Islet of Langerhans (tissue), 1 donor: ENCODE measurements at regions not wholly inside any gene's neighbourhood (a gene's known extent, or its start where the extent isn't known, plus 50 kb on each side); places are given as distances from the start of the nearest gene placed in this dataset.
"Not testable (repeated sequence)": the region's sequence is repeated elsewhere in the genome, so short reads cannot be mapped to it uniquely, and the experiment has no call there.

Experiments used
- FAIRE-seq: peaks from one replicate; lab custom pipeline; 2011; peaks lifted over from hg19 to GRCh38; lab: Jason Lieb, UNC

DNA sequence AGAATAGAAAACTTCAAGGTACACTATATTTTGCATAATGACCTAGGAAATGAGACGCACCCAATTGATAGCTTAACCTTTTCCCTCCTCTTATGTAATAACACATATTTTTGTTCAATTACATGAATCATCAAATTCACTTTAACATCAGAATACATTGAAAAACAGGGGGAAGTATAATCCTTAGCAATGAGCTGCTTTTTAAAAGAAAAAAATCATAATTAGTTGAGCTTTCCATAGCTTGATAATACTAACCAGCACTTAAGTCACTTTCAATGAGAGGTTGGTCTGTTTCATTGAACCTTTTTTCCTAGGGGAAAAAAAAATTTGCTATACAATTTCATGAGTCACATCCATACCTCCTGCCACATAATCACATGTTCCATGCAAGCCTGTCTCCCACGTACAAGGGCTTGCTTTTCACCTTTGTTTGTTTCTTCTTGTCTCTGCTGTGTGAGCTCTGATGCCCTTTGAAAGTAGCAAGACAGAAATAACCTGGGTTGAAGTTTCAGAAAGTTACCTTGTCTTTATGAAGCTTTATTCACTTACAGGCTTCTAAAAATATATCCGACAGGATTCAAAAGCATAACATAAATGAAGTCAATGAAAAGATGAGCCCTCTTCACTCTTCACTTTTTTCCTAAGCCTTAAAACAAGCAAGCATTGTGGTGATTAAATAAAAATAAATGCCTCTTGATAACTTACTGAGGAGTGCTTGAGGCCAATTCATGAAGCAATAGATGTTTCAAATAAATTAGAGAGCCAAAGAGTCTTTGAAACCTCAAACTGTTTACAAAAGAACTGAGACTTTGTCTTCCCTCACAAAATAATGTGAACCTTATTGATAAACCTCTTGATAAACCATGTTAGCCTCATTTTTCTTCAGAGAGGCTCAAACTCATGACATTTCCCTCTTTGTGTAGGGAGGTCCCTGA is 108.5 kb downstream of the FEM1C start:
- no peak for FAIRE-seq

DNA sequence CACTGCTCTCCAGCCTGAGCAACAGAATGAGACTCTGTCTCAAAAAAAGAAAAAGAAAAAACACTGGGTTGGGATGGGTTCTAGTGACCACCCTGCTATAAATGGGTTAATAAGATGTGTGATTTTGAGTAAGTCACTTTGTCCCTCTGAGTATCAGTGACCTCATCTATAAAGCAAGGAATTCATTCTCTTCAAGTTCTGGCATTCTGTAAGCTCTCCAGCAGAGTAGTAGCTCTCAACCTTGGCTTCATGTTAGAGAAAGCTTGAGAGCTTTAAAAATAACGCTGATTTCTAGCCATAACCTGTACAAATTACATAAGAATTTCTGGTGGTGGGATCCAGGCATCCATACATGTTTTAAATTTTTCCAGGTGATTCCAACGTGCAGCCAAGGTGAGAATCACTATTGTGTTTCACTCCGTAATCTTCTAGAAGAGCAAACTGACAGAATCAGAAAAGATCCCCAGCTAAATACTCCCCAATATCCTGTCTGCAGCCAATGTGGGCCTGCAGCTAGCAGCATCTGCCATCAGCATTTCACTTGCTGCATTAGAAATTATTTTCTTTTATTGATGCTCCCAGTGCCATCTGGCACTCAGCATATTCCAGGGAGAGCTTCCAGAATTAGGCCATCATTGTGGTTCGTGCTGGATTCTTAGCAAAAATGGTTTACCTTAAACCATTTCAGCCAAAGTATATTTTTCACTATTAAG is 109.4 kb downstream of the FEM1C start:
- no peak for FAIRE-seq

- no peak for FAIRE-seq
Measured at GRCh38 chr5:115433918-115434317, 110.7 kb downstream of the FEM1C start.

- peak; percentile 17 for FAIRE-seq
Measured at GRCh38 chr5:115432691-115433090, 111.9 kb downstream of the FEM1C start.

DNA sequence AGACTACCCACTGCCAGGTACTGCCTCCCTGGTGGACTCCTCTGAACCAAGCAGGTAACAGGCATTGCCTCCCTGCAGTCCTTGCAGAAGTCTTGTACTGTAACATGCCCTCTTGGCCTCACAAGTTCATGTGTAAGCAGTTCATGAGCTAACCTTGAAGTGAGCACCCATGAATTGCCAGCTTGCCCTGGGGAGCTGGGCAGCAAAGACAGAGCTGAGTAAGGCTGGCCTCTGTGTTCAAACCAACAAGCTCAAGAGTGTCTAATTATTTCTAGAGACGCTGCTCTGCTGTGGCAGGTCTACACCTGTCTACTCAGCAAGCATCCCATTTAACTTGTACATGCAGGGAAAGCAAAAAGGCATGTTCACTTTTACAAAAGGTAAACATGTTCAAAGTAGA is 113.5 kb downstream of the FEM1C start:
- no peak for FAIRE-seq

GRCh38 chr5:115430374-115430773 is 114.2 kb downstream of the FEM1C start:
- FAIRE-seq = no peak

DNA sequence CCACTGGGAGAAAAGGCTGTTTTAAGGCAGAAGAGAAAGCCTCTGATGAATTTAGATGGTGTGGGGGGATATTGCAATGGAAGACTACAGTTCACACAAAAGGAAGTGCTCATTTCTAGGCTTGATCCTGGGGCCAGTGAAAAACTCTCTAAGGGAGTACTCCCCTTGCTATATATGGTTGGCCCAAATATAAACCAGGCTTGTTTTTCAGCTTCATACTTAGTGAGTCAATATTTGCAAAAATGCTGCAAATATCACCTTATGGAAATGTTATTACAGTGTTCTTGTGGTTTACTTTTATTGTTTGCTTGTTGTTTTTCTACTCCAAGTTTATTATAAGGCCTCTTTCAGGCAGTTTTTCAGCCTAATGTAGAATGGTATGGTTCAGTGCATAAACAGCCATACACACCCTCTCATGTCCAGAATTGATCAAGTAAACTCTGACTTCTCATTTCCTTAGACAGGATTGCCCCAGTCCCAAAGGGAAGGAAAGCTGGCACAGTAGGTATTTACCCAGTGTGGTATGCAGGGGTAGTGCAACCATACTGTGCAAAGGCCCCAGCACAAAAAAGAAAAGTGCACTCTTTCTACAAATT is 115.1 kb downstream of the FEM1C start:
- no peak for FAIRE-seq

DNA sequence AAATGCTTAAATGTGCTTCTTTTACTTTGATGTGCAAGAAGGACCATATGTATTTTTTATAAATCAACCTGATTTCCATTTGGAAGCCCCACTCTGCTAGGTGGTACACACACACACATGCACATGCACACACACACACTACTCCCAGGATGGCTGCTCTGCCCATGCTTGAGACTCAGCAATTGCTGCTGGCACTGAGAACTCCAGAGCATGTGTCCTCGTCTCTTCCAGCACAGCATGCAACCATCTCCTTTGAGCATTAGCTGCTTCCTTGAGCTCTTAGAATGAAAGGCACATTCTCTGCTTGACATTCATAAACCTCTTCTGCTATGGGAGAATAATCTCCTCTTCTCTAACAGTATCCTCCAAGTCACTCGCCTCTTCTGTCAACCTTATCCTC is 115.9 kb downstream of the FEM1C start:
- no peak for FAIRE-seq

GRCh38 chr5:115428248-115428647 is 116.3 kb downstream of the FEM1C start:
- FAIRE-seq = no peak

GRCh38 chr5:115424446-115424845 is 120.1 kb downstream of the FEM1C start:
- no peak for FAIRE-seq

DNA sequence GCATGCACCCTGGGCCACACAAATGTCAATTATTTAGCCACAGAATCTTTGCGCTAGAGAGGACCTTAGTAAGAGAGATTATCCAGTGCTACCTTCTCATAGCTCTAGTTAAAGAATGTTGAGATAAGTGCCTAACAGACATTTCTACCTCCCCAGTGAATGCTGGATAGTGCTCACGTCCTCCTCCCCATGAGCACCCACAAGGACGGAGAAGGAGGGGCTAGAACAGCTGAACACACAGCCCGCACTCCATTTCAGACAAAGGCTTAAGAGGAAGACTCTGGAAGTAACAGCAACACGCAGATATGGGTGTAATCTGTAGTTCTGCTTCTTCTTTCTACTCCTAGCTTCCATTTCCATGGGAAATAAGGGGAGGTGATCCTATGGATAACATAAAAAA is 120.5 kb downstream of the FEM1C start:
- no peak for FAIRE-seq

DNA sequence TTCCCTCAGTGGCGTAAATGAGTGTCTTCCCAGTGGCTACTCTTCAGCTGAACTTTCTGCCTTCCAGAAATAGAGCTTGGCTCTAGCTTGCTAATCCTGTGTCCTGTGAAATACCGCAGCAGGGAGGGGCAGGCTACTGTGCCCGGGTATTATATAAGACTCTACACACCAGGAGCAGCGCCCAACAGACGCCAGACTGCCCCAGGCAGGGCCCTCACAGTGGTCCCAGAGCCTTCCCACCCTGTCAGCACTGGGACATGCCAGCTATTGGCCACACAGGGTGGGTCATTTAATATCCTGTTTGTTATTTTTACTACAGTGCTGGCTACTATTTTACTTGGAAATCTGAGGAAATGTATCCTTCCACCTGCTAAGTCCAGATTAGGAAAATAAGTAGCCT is 121.0 kb downstream of the FEM1C start:
- FAIRE-seq = no peak

- no peak for FAIRE-seq
Measured at GRCh38 chr5:115423051-115423450, 121.5 kb downstream of the FEM1C start.

DNA sequence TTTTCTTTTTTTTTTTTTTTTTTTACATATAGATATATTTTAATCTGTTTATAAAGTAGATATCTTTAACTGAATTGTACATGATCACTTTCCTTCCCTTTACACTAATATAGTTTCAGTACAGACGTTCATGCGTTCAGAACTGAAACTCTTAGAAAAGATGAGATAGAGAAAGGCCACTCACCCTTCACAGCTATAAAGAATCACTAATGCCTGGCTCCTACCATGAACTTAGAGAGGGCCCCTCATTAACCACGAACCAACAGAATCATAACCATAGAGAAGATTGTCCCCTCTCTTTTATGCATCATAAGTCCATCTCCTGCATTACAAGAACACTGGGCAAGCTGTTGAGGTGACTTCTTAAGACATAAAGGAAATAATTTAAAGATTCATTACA is 123.8 kb downstream of the FEM1C start:
- not testable (repeated sequence) for FAIRE-seq

DNA sequence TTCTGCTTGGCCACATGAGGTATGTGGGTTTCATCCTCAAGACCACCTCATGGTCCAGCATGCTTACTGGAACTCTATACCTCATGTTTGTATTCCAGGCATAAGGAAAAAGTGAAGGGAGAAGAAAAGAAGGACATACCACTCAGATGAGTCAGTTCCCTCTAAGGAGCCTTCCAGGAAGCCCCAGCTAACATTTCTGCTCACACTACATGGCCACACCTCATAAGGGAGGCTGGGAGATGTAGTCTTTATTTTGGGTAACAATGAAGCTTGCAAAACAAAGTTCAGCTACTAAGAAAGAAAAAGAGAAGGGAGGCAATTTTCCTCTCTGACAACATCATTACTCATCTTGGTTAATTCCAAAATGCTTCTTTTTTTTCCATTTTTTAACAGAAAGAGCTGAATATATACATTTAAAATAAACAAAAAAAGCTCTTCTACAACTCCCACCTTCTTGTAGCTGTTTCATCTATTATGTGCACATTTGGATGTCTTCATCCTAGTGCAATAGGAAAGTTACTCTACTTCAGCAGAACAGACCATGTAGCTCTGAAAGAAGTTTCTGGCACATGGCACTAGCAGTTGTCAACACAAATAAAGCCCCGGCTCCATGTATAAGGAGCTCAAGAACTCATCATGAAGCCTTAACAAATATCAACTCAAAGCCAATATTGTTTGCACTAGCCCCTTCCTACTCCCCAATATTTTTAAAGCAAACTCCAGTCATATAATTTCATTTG is 123.6 kb upstream of the CCDC112 start:
- FAIRE-seq = no peak

DNA sequence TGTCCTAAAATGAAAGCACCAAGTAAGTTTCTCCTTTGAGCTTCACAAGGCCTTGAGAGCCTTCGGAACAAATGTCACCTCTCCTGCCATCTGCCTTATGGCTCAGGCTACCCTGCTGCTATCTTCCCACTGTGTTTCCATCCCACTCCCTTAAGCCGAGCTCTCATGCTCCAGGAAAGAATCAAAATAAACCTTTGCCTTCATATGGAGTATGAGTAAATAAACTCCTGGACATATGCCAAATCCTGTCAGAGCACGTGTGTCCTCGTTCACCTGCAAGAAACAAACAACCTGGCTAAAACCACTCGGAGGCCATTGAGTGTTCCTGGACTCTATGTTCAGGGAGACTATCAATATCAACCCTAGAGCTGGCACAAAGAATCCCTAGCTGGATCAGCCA is 122.3 kb upstream of the CCDC112 start:
- no peak for FAIRE-seq

DNA sequence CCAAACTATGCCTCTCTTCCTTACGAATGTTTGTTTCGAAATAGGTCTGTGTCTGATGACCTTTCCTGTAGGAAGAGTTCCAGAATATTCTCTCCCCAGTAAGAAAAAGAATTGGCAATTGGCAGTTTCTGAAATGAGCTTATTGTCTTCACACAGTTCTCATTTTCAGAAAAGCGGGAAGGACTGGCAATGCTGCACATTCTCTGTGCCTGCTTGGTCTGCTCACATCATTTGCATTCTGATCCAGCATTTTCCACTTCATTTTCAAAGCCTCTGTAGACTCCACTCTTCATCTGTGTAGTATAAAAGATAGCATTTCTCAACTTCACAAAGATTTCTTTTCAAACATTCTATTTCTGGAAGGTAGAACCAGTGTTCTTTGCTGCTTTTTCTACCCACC is 120.6 kb upstream of the CCDC112 start:
- FAIRE-seq = no peak

DNA sequence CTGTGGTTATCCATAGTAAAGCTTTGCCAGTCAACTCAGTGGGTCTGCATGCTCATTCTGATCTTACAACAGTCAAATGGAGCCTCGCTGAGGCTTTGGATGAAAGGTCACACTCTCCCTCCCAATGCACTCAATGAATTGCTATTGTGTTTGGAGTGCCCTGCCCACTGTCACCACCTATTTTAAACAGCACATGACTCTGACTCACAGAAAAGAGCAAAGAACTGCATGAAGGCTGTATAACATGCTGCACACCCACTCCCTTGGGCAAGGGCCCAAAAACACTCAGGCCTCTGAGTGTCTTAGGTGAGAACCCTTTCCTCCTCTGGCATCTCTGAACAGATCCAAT is 118.7 kb upstream of the CCDC112 start:
- no peak for FAIRE-seq

DNA sequence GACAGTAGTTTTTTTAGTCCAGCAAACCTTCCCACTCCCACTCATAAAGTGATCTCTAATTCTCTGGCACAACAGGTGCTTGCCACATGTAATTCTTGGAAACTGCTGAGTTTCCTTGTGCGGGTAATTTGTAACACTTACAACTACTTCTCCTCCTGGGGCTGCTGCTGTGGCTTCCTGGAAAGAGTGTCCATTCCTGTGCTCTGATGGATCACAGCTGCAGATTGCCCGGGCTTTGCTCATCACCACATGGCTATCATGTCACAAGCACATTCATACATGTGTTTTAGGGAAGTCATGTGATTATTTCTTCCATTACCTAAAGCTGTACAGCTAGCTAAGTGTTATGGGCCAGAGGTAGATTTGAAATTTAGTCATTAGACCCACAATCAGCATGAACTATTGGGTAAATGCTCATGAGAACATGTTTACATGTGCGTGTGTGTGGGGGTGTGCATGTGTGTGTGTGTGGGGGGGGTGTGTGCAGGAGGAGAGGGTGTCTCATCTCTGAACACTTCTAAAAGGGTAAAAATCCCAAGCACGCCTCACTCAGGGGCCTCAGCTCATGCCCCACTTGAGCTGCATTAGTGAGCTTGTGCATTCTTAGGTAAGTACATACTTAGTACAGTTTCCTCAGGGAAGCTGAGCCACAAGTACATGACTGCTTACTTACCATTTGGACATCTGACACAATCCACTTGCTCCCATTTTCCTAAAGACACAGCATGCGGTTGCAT is 118.1 kb upstream of the CCDC112 start:
- FAIRE-seq = no peak

DNA sequence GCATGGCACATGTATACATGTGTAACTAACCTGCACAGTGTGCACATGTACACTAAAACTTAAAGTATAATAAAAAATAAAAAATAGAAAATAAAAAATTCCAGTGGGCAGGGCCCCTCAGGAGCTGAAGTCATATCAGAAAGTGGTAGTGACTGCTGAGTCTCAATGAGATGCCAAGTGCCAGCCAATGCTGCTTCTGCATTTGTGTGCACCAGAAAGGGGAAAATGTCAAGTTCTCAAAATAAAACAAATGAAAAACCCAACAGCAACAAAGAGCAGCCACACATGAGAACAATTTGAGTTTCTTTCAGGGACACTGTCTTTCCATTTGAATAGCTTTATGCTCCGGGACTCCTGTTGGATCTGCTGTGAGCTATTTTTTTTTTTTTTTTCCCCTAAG is 117.2 kb upstream of the CCDC112 start:
- FAIRE-seq = no peak

DNA sequence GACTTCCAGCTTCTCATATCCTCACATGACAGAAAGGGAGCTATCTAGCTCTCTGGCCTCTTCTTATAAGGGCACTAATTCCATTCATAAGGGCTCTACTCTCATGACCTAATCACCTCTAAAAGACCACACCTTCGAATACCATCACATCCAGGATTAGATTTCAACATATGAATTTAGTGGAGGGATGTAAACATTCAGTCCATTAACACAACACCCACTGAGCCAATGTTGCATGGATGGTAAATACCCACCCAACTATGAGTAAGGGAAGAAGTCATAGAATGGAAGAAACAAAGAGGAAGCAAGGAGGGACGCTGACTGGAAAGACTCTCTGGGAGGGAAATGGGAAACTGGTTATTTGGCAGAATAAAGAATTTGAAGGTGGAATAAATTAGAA is 112.6 kb upstream of the CCDC112 start:
- no peak for FAIRE-seq
